GM12865 (cell line): ENCODE measurements at regions not wholly inside any gene's neighbourhood (a gene's known extent, or its start where the extent isn't known, plus 50 kb on each side); places are given as distances from the start of the nearest gene placed in this dataset.

Experiments used
- DNase-seq: peaks from one replicate; pipeline ENCODE4 v3.0.0; 2010; ENCODE audit warnings: low read depth
- H3K4me3 ChIP-seq: 2 replicates; pipeline ENCODE4 v1.5.1; 2011; ENCODE audit warnings: mild to moderate bottlenecking, low read depth, low read length, control low read depth
- CTCF ChIP-seq: IDR thresholded peaks from 2 replicates; pipeline ENCODE4 v1.5.1; 2011; ENCODE audit warnings: low read length, control low read depth, low read depth, inconsistent platforms; ENCODE audit not compliant: insufficient read depth; ENCODE audit errors: missing control alignments

- no peak for TF ChIP-seq CTCF
- DNase-seq: no peak
- no peak overlapping the region for H3K4me3 ChIP-seq
These were observed 63.0 kb upstream of the SPRED2 start for GRCh38 chr2:65495251-65495877.

DNA sequence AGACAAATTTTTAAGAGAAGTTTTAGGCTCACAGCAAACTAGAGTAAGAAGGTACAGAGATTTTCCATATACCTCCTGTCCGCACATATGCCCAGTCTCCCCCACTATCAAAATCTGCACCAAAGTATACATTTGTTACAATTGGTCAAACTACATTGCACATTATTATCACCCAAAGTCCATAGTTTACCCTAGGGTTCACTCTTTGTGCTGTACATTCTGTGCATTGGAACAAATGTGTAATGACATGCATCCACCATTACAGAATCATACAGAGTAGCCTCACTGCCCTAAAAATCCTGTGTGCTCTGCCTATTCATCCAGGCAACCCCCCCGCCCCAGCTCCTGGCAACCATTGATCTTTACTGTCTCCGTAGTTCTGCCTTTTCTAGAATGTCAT, 61.7 kb upstream of the SPRED2 start:
- TF ChIP-seq CTCF: no peak
- no peak for DNase-seq
- H3K4me3 ChIP-seq: no peak overlapping the region

DNA sequence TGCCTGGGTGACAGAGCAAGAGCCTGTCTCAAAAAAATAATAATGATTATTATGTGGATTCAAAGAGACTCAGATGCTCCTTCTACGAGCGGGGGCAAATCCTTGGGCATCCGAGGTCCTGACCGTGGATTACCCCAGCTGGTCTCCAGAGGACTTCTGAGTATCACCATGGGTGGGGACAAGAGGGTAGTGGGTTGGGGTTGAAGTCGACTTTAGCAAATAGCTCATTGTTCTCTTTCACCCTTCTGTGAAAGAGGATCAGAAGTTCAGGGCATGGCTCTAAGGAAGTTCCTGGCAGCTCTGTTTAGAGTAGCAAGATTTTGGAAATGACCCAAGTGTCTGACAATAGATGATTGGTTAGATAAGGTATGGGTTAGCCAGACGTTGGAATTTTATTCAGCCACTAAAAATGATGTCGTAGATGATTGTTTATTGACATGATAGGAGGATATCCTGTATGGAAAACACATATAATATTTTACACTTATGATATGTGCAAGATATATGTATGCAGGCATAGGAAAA, 59.0 kb upstream of the SPRED2 start:
- no peak for DNase-seq
- no peak overlapping the region for H3K4me3 ChIP-seq
- no peak for TF ChIP-seq CTCF

- TF ChIP-seq CTCF: no peak
- DNase-seq: no peak
- H3K4me3 ChIP-seq: no peak overlapping the region
These were observed 57.8 kb upstream of the SPRED2 start for GRCh38 chr2:65490222-65490621.

DNA sequence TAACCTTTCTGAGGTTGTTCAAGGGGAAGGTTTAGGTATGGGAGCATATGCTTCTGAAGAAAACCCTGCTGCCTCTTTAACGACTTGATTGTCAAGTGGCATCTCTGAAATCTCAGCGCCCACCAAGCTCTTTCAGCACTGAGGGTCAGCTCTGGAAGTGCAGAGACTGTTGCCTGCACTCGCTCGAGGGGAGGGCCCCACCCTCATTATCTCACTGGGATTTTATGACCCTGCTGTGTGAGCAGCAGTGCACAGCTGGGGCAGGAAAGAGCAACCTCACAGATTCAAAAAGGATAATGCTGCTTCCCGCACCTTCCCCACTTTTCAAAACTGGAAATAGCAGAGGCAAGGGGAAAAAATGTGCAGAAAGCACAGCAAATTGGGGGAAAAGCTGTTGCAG, 56.9 kb upstream of the SPRED2 start:
- no peak for TF ChIP-seq CTCF
- DNase-seq: no peak
- H3K4me3 ChIP-seq: no peak overlapping the region

DNA sequence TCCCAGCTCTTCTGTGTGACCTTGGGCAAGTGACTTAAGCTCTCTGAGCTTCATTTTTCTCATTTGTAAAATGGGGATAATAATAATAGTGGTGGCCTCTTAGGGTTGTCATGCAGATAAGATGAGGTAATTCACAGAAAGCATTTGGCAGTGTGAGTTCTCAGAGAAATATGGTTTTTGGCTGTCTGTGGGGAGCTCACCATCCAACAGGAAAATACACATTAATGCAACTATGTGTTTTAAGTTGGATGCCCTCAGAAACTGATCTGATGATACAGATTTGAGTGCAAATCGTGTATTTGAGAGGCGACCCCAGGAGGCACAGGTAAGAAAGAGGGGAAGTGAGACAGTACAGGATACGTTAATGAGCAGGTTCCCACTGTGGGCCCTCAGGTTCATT, 56.1 kb upstream of the SPRED2 start:
- no peak for DNase-seq
- H3K4me3 ChIP-seq: no peak overlapping the region
- TF ChIP-seq CTCF: no peak

- DNase-seq: no peak
- no peak for TF ChIP-seq CTCF
- H3K4me3 ChIP-seq: no peak overlapping the region
These were observed 55.0 kb upstream of the SPRED2 start for GRCh38 chr2:65487404-65487803.
